Natural killer cell (primary cell): ENCODE measurements at regions not wholly inside any gene's neighbourhood (a gene's known extent, or its start where the extent isn't known, plus 50 kb on each side); places are given as distances from the start of the nearest gene placed in this dataset.

ENCODE experiments used
- ATAC-seq, 3 donors: fragments of 150-1000 bp in 2 of 3; fragments of 200-7000 bp in 1 of 3; cut with Tn5 transposase; 1 replicate in 1 of 3; 2 replicates in 2 of 3; pipeline ENCODE4 v1.10.0; 2021; ENCODE audit warnings: mild to moderate bottlenecking in 2 of 3, moderate library complexity in 2 of 3
- DNase-seq, 2 donors: peaks; one replicate each; pipeline versions ENCODE4 v3.0.0 to v3.0.0-alpha.2; 2013 to 2021; ENCODE audit warnings: mixed read lengths in 1 of 2
- H3K27ac ChIP-seq: one replicate; pipeline ENCODE4 v1.5.1; 2013; ENCODE audit warnings: mild to moderate bottlenecking, low read length
- H3K27me3 ChIP-seq: one replicate; pipeline ENCODE4 v1.6.1; 2013; ENCODE audit warnings: low read length; ENCODE audit not compliant: control insufficient read depth, insufficient read depth
- H3K36me3 ChIP-seq: one replicate; pipeline ENCODE4 v1.6.1; 2013; ENCODE audit warnings: low read length; ENCODE audit not compliant: control insufficient read depth, insufficient read depth
- H3K4me1 ChIP-seq: one replicate; pipeline ENCODE4 v1.6.1; 2013; ENCODE audit warnings: low read length; ENCODE audit not compliant: control insufficient read depth, insufficient read depth
- H3K4me3 ChIP-seq: one replicate; pipeline ENCODE4 v1.5.1; 2013; ENCODE audit warnings: low read length
- H3K9me3 ChIP-seq: one replicate; pipeline ENCODE4 v1.6.1; 2013; ENCODE audit warnings: low read length; ENCODE audit not compliant: control insufficient read depth, insufficient read depth
- H3K27ac Mint-ChIP-seq, 2 donors: one replicate each; pipeline ENCODE4 v1.8.0; 2022; ENCODE audit warnings: mild to moderate bottlenecking in 2 of 2, mixed read lengths in 2 of 2, moderate library complexity in 1 of 2
- H3K27me3 Mint-ChIP-seq, 2 donors: one replicate each; pipeline ENCODE4 v1.8.0; 2022; ENCODE audit warnings: low read depth in 2 of 2, mixed read lengths in 2 of 2
- H3K36me3 Mint-ChIP-seq: one replicate; pipeline ENCODE4 v1.8.0; 2022; ENCODE audit warnings: mixed read lengths
- H3K4me1 Mint-ChIP-seq, 2 donors: one replicate each; pipeline ENCODE4 v1.8.0; 2022; ENCODE audit warnings: mixed read lengths in 2 of 2
- H3K4me3 Mint-ChIP-seq: one replicate; pipeline ENCODE4 v1.8.0; 2022; ENCODE audit warnings: mild to moderate bottlenecking, moderate library complexity, mixed read lengths
- H3K9me3 Mint-ChIP-seq, 2 donors: one replicate each; pipeline ENCODE4 v1.8.0; 2022; ENCODE audit warnings: mixed read lengths in 2 of 2
- CTCF ChIP-seq: fragments of 200-600 bp; IDR thresholded peaks from one replicate; pipeline ENCODE4 v1.8.0; 2022; ENCODE audit warnings: antibody characterized with exemption
- WGBS: methylation state at CpG from one replicate; pipeline ENCODE4 v1.1.7; 2013; ENCODE audit warnings: missing lambda C conversion rate; ENCODE audit not compliant: insufficient coverage; 5-methylcytosine and 5-hydroxymethylcytosine counted together
- intact Hi-C: fragments of 100-400 bp; cut with micrococcal nuclease; formaldehyde crosslinking; loops from one replicate; pipeline ENCODE4 v1.14.2; 2022

GRCh38 chr13:95404141-95404882 is 103.1 kb upstream of the ABCC4 start:
- ATAC-seq (peak; percentile 86 to 97 (median 97)), DNase-seq (peak; percentile 68 to 87)
- Mint-ChIP-seq H3K4me3 (peak overlapping the region; percentile 78), H3K36me3 (no peaks in the 10 kb centered on the region), H3K4me1 (peaks cover 5 to 12% of the 10 kb centered on the region in 2 donors), H3K9me3 (no peaks in the 10 kb centered on the region), H3K27me3 (peaks cover 6 to 7% of the 10 kb centered on the region in 2 donors), H3K27ac (peak overlapping the region in 1 of 2 donors; percentile 2)
- 10% methylated on average over 23 of the region's 24 CpGs for WGBS
- Histone ChIP-seq H3K4me1 (peaks cover 8% of the 10 kb centered on the region), H3K36me3 (no peaks in the 10 kb centered on the region), H3K4me3 (peak overlapping the region; percentile 16), H3K27ac (no peak overlapping the region), H3K9me3 (no peaks in the 10 kb centered on the region), H3K27me3 (no peaks in the 10 kb centered on the region)
- TF ChIP-seq CTCF: peak; percentile 96
- intact Hi-C loops: loop anchor here (1.0 to 10.0 kb wide), 2 partner anchors 215 to 430 kb away; no protein-coding TSS in a partner anchor

- Mint-ChIP-seq H3K27ac (no peak overlapping the region), H3K4me1 (peaks cover 5 to 12% of the 10 kb centered on the region in 2 donors), H3K4me3 (no peak overlapping the region), H3K27me3 (peaks cover 6 to 7% of the 10 kb centered on the region in 2 donors), H3K9me3 (no peaks in the 10 kb centered on the region), H3K36me3 (no peaks in the 10 kb centered on the region)
- no peak for TF ChIP-seq CTCF
- no peak for DNase-seq
- Histone ChIP-seq H3K27ac (no peak overlapping the region), H3K36me3 (no peaks in the 10 kb centered on the region), H3K4me1 (peaks cover 8% of the 10 kb centered on the region), H3K27me3 (no peaks in the 10 kb centered on the region), H3K4me3 (no peak overlapping the region), H3K9me3 (no peaks in the 10 kb centered on the region)
- ATAC-seq: no peak
- intact Hi-C loops: loop anchor here (10.0 kb wide), 1 partner anchor 429 kb away; no protein-coding TSS in a partner anchor
- WGBS: 100% methylated on average over 2 of the region's 3 CpGs
Measured at GRCh38 chr13:95406176-95406575, 104.9 kb upstream of the ABCC4 start.

GRCh38 chr13:95411428-95412040 is 110.3 kb upstream of the ABCC4 start:
- no peaks in the 10 kb centered on the region for H3K9me3 Mint-ChIP-seq
- intact Hi-C loops: no loop called here
- WGBS: 70% methylated on average over 7 of the region's 7 CpGs
- Histone ChIP-seq H3K4me3 (no peak overlapping the region), H3K4me1 (no peaks in the 10 kb centered on the region), H3K27ac (no peak overlapping the region), H3K27me3 (no peaks in the 10 kb centered on the region), H3K36me3 (no peaks in the 10 kb centered on the region), H3K9me3 (no peaks in the 10 kb centered on the region)
- H3K4me3 Mint-ChIP-seq: no peak overlapping the region
- no peak overlapping the region for H3K27ac Mint-ChIP-seq
- DNase-seq (no peak), ATAC-seq (no peak)
- H3K27me3 Mint-ChIP-seq: peaks cover 0 to 6% of the 10 kb centered on the region in 2 donors
- TF ChIP-seq CTCF: no peak
- H3K4me1 Mint-ChIP-seq: no peaks in the 10 kb centered on the region
- no peaks in the 10 kb centered on the region for H3K36me3 Mint-ChIP-seq
